Astrocyte of the cerebellum (primary cell): ENCODE measurements at regions not wholly inside any gene's neighbourhood (a gene's known extent, or its start where the extent isn't known, plus 50 kb on each side); places are given as distances from the start of the nearest gene placed in this dataset.

Experiments
- DNase-seq: peaks from one replicate; pipeline ENCODE4 v3.0.0-alpha.2; 2011; ENCODE audit warnings: low read depth
- H3K4me3 ChIP-seq: 2 replicates; pipeline ENCODE4 v1.5.1; 2011; ENCODE audit warnings: mild to moderate bottlenecking, low read depth, low read length, moderate library complexity
- in situ Hi-C: cut with HindIII; loops from 2 replicates; pipeline ENCODE4 v1.10.0; 2017; ENCODE audit warnings: low sequenced_read_pairs
- TF ChIP-seq, protein P1 (sequence below): IDR thresholded peaks from 2 replicates; pipeline ENCODE4 v1.5.1; 2012; ENCODE audit warnings: low read length, low read depth, moderate library complexity, mild to moderate bottlenecking; ENCODE audit errors: missing control alignments

DNA sequence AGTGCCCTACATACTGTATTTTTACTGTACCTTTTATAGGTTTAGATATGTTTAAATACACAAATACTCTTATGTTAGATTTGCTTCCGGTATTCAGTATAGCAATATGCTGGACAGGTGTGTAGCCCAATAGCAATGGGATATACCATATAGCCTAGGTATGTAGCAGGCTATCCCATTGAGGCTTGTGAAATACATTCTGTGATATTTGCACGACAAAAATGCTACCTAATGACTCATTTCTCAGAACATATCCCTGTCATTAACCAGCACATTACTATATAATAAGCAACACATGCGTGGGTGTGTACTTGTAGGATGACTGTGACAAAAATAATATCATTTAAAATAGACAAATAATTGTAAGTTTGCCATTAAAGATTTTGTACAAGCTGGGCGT lies 208.8 kb downstream of the MRPS30 start:
- in situ Hi-C loops, result no loop called here
- DNase-seq, result no peak
- TF ChIP-seq, protein P1, sequence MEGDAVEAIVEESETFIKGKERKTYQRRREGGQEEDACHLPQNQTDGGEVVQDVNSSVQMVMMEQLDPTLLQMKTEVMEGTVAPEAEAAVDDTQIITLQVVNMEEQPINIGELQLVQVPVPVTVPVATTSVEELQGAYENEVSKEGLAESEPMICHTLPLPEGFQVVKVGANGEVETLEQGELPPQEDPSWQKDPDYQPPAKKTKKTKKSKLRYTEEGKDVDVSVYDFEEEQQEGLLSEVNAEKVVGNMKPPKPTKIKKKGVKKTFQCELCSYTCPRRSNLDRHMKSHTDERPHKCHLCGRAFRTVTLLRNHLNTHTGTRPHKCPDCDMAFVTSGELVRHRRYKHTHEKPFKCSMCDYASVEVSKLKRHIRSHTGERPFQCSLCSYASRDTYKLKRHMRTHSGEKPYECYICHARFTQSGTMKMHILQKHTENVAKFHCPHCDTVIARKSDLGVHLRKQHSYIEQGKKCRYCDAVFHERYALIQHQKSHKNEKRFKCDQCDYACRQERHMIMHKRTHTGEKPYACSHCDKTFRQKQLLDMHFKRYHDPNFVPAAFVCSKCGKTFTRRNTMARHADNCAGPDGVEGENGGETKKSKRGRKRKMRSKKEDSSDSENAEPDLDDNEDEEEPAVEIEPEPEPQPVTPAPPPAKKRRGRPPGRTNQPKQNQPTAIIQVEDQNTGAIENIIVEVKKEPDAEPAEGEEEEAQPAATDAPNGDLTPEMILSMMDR, result no peak
- H3K4me3 ChIP-seq, result no peak overlapping the region

DNA sequence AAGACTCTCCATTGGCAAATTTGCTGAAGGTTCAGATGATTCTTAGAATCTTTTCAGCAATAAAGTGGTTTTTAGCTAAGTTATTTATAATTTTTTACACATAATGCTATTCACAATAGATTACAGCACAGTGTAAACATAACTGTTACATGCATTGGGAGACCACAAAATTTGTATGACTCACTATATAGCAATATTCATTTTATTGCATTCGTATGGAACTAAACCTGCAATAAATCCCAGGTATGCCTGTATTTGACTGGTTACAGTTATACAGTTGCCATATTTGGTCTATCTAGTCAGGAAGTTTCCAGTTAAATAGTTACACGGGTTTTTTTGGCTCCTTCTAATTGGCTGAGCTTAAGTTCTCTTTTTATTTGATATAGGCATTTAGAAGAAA lies 220.8 kb downstream of the MRPS30 start:
- TF ChIP-seq, protein P1, result no peak
- no peak for DNase-seq
- no peak overlapping the region for H3K4me3 ChIP-seq
- in situ Hi-C loops, result no loop called here

DNA sequence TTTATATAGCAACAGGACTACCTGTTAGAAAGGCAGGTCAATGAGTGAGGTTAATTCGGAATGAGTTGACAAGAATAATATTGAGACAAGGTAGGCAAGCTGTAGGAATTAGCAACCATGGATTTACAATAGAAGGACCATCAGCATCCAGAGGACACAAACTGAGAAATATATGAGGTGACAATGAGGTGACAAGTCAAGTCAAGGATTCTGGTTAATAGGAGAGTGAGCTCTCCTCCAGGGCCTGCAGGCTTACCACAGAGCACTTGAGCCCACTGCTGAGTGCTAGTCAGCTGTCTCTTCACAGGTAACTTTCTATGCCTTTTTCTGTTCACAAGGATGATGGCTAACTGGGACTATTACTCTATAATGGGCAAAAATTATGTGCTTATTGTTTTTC lies 227.2 kb downstream of the MRPS30 start:
- DNase-seq, result no peak
- TF ChIP-seq, protein P1, result no peak
- in situ Hi-C loops, result no loop called here
- no peak overlapping the region for H3K4me3 ChIP-seq

DNA sequence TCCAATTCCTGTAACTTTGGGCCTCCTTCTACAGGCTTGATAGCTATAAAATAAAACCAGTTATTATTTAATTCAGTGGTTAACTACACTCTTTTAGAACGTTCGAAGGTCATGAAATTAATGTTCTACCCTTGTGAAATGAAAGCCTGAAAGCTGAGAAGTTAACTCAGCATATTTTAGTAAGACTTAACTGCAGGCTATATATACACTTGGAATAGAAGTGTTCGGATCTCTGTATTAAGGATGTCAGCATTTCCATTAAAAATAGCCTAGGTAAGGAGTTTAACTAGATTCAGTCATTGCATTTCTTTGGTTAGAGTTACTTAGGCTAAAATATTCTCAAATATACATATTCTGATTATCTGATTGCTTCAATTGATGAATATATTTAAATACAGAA lies 229.2 kb downstream of the MRPS30 start:
- in situ Hi-C loops, result no loop called here
- TF ChIP-seq, protein P1, result no peak
- no peak for DNase-seq
- no peak overlapping the region for H3K4me3 ChIP-seq

DNA sequence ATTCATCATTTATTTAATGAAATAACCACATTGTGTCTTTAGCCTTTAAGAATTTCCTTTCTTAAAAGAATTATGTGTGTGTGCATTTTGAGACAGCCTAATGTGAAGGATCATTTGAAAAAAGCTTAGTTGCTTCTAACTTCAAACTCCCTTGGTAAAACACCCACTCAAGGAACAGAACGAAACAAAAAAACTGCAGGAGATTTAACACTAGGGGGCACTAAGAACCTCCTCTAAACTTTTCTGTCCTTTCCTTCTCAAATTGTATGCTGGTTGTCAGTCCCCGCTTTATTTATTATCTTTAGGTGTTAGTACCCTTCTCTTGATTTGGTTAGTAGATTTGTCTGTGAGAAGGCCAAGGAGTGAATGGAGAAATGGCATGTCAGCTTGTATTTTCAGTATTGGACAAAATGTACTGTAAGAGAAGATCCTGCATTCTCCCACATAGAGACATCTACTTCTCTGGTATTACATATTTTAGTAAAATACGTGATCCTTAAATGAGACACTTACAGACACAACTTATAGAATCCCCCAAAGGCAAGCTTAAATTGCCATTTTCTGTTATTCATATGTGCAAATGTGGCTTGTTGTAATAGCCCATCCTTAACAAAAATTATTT lies 229.7 kb downstream of the MRPS30 start:
- TF ChIP-seq, protein P1, result peak; percentile 65
- H3K4me3 ChIP-seq, result no peak overlapping the region
- in situ Hi-C loops, result no loop called here
- peak; percentile 23 for DNase-seq

DNA sequence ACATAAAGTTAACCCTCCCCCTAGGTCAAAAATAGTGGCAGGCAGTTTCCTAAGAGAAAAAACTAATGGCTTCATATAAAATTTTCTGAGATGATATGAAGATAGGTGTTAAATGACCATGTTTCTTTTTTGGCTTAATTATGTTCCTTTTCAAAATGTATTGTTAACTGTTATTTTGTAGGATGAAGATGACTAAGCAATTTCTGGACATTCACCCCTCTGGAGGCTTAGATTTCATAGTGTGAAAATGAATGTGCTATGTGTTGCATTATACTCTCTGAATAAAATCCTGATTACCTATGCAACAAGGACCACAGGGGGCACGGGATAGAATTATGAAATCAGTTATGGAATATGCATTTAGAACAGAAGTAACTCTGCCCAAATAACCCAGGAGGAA lies 233.5 kb downstream of the MRPS30 start:
- DNase-seq, result no peak
- in situ Hi-C loops, result no loop called here
- TF ChIP-seq, protein P1, result no peak
- H3K4me3 ChIP-seq, result no peak overlapping the region

DNA sequence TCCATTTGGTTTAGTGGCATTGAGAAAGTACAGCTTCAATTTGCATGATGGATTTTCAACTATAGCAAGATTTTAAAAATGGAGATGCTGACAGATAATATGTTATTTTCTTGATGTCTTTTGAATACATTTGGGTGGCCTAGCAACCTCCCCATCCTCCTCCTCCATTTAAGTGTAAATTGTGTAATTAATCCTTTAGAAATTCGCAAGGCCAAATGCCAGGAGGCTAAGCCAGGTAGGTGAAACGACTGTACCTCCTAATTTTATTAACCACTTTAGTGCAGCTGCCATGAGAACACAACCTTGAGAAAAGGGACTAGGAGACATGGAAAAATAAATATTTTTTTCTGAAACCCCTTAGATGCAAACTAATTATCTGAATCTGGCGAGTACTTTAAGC lies 248.8 kb downstream of the MRPS30 start:
- DNase-seq, result no peak
- TF ChIP-seq, protein P1, result no peak
- H3K4me3 ChIP-seq, result no peak overlapping the region
- in situ Hi-C loops, result no loop called here
